ENCODE measurements at regions not wholly inside any gene's neighbourhood (a gene's known extent, or its start where the extent isn't known, plus 50 kb on each side); places are given as distances from the start of the nearest gene placed in this dataset.

GRCh38 chr9:96136992-96137670, 164.8 kb downstream of the HSD17B3 start:
- no peak for DNase-seq (ENCODE audit: low spot score)
- intact Hi-C loops (cut with DNase I), result no loop called here

DNA sequence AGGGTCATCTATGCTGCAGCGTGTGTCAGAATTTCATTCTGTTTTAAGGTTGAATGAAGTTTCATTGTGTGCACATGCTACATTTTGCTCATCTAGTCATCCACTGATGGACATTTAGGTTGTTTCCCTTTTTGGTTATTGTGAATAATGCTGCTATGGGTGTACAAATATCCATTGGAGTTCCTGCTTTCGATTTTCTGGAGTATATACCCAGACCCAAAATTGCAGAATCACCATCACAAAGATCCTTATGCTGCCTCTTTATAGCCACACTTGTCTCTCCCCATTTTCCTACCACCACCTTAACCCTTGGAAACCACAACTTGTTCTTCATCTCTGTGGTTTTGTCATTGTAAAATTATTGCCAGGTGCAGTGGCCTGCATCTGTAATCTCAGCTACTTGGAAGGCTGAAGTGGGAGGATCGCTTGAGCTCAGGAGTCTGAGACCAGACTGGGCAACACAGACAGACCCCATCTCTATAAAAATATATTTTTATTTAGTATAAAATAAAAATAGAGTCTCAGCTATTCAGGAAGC, 166.2 kb downstream of the HSD17B3 start:
- DNase-seq (ENCODE audit: low spot score), result no peak
- intact Hi-C loops (cut with DNase I), result no loop called here

DNA sequence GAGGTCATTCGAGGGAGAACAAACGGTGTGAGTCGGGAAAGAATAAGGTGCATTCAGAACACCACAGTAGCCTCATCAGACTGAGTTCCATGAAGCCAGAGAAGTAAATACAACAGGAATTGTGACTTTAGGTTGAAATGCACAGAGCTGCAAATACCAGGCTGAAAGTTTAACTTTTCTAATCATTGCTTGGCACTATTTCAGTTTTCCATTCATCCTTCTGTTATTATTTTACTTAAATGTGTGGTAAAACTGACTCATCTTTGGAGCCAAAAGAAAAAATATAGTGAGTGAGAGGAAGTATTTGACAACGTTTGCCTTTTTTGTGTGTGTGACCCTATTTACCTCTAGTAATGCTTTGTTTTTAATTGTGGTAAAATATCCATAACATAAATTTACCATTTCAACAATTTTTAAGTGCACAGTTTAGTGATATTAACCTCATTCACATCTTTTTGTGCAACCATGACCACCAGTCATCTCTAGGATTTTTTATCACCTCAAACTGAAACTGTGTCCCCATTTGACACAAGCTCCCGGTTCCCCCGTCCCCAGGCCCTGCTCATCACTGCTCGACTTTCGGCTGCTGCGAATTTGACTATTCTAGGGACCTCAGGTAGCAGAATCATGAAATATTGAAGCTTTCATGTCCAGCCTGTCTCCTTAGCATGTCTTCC, 166.8 kb downstream of the HSD17B3 start:
- no peak for DNase-seq (ENCODE audit: low spot score)
- intact Hi-C loops (cut with DNase I), result no loop called here

DNA sequence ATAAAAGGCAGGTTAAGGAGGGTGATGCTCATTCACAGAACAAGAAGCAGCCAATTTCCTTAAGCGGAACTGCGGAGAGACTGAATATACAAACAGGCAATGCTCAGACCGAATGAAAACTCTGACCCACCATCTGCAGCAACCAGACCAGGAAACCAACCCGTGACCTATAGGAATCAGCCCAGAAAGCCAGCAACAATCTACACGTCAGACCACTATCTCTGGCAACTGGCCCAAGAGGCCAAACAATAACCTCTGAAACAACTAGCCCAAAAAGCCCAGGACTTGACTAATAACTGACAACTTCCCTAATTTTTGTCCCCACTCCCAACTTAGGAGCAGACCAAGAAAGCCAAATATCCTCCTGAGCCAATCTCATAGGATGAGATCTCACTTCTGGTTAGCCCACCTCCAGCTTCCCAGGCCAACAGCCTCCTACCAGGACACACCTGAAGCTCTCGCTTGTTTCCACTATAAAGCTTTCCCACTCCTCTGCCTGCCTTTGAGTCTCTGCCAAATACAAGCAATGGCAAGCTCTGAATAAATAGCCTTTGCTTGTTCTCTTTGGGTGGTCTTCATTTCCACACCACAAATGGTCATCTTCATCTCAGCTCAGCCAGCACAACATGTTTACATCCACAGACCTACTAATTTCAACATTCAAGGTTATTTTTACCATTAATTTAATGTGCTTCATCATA, 168.5 kb downstream of the HSD17B3 start:
- intact Hi-C loops (cut with DNase I), result no loop called here

GRCh38 chr9:96131825-96132224, 170.2 kb downstream of the HSD17B3 start:
- no peak for DNase-seq (ENCODE audit: low spot score)
- intact Hi-C loops (cut with DNase I), result no loop called here

More for the DNA sequence above, 168.5 kb downstream of the HSD17B3 start:
- DNase-seq (ENCODE audit: low spot score), result no peak

GRCh38 chr9:96130970-96131369, 171.0 kb downstream of the HSD17B3 start:
- DNase-seq (ENCODE audit: low spot score), result no peak
- intact Hi-C loops (cut with DNase I), result no loop called here

DNA sequence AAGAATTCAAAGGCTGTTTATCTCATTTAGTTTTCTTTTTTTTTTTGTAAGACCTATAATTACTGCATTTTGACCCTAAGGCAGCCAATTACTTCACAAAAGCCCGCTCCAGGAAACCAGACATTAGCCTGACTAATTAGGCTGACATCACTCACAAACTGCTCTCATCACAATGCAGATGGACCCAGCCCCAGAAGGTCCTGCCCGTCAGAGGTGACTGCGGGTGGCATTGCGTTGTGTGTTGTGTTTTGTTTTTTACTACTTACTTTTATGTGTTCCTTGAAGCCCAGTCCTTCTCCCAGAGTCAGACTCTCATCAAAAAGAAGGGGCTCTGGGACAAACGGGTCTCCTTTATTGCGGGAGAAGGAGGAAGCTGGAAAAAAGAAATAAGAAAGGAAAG, 172.2 kb downstream of the HSD17B3 start:
- no peak for DNase-seq (ENCODE audit: low spot score)
- intact Hi-C loops (cut with DNase I), result no loop called here

GRCh38 chr9:96128880-96129279, 173.1 kb downstream of the HSD17B3 start:
- no peak for DNase-seq (ENCODE audit: low spot score)
- intact Hi-C loops (cut with DNase I), result no loop called here

DNA sequence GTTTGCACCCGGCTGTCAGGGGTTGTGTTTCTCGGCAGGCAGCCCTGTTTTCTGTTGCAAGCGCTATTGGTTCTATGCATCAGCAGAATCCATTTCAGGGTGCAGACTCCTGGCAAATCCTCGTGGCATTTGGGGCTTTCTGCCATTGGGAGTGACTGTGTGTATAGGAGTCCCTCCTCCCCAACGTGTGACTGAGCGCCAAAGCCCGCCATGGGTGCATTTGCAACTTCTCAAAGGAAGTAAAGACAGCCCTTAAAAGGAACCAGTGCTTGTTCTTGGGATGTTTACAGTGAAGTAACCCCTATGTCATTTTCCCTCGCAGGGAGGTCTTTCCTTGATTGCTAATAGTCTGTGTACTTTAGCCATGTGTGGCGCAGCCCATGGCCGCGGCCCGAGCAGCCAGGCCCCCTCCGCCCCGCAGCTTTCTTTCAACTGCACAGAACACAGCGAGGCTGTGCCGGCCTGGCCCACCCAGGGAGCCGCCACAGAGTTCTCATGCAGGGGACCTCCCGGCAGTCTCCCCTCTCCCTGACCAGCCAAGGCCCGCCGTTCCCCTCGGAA, 175.6 kb downstream of the HSD17B3 start:
- no peak for DNase-seq (ENCODE audit: low spot score)
- intact Hi-C loops (cut with DNase I), result no loop called here

DNA sequence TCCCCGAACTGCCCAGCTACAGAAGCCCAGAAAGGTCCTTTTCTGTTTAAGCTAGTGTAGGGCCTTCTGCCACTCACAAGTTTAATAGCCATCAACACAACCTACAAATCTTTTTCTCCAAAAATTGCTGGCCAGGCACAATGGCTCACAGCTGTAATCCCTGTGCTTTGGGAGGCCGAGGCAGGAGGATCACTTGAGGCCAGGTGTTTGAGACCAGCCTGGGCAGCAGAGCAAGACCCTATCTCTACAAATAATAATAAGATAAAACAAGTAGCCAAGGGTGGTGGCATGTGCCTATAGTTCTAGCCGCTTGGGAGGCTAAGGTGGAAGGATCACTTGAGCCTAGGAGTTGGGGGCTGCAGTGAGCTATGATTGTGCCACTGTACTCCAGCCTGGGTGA, 176.4 kb downstream of the HSD17B3 start:
- no peak for DNase-seq (ENCODE audit: low spot score)
- intact Hi-C loops (cut with DNase I), result no loop called here

DNA sequence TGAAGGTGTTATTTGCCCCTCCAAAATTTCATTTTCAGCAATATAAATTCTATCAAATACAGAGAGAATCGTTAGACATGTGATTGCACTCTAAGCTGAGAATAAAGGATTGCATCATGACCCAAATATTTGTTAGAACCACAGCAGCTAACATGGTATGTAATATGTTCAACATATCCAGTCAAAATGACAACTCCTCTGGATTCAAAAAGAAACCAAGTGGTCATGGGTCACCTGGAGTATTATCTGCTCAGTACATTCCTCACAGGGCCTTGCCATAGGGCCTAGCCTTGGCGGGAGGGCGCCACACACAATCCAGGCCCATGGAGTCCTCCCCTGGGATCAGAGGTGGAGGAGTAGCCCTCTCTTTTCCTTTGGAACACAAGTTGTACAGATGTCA, 179.2 kb downstream of the HSD17B3 start:
- no peak for DNase-seq (ENCODE audit: low spot score)
- intact Hi-C loops (cut with DNase I), result no loop called here

DNA sequence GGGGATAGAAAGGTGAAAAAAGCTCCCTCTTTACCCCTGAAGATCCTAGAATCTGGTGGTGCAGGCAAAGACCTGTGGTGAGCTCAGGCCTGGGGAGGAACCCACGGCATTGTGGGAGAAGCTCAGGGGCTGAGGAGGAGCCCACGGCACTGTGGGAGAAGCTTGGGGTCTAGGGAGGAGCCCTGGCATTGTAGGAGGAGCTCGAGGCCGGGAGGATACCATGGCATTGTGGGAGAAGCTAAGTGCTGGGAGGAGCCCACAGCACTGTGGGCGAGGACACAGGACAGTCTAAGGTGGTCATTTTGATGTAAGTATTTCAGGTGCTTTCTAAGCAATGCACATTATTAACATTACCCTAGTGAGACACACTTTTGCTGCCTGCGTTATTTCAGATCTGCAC, 179.7 kb downstream of the HSD17B3 start:
- intact Hi-C loops (cut with DNase I), result no loop called here
- DNase-seq (ENCODE audit: low spot score), result no peak

DNA sequence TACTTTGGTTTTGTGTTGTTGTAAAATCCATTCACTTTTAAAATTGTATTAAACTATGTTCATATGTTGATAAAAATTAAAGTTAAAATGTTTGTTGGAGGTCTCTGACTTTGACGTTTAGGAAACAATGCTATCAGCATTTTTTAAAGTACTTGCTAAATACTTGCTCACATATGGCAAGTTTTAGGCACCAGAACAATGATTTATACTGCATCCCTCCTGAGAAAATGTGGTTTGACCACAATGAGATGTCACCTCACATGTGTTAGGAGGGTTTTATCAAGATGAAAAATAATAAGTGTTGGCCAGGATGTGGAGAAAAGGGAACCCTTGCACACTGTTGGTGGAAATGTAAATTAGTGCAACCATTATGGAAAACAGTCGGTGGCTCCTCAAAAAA, 180.8 kb downstream of the HSD17B3 start:
- no peak for DNase-seq (ENCODE audit: low spot score)
- intact Hi-C loops (cut with DNase I), result no loop called here

- intact Hi-C loops (cut with DNase I), result no loop called here
- no peak for DNase-seq (ENCODE audit: low spot score)
Measured at GRCh38 chr9:96117398-96118080, 184.4 kb downstream of the HSD17B3 start.

- DNase-seq (ENCODE audit: low spot score), result no peak
- intact Hi-C loops (cut with DNase I), result no loop called here
Measured at GRCh38 chr9:96116275-96117064, 185.5 kb downstream of the HSD17B3 start.

GRCh38 chr9:96115836-96116235, 186.1 kb downstream of the HSD17B3 start:
- intact Hi-C loops (cut with DNase I), result no loop called here

DNA sequence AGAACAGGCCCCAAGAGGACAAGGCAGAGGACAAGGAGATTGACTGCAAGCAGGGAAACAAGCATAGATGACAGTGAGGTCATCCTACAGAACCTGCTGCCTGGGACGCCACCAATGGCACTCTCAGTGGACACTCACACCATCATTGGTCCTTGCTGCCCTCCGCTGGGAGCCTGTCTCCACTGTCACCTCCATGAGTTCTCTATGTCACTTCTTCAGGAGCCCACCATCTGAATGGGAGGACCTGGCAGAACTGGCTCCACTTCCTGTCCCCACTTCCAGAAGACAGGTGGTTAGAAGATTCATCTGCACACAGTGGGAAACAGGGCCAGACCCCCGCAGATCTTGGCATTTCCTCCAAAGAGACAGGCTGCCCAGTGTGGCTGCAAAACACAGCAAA, 188.9 kb downstream of the HSD17B3 start:
- intact Hi-C loops (cut with DNase I), result no loop called here
- no peak for DNase-seq (ENCODE audit: low spot score)

More at GRCh38 chr9:96115836-96116235, 186.1 kb downstream of the HSD17B3 start:
- DNase-seq (ENCODE audit: low spot score), result no peak

GRCh38 chr9:96109680-96110351, 192.2 kb downstream of the HSD17B3 start:
- no peak for DNase-seq (ENCODE audit: low spot score)
- intact Hi-C loops (cut with DNase I), result no loop called here

All from posterior vena cava (tissue), 2 donors.